WTC11 (cell line): ENCODE measurements at regions not wholly inside any gene's neighbourhood (a gene's known extent, or its start where the extent isn't known, plus 50 kb on each side); places are given as distances from the start of the nearest gene placed in this dataset.

Experiments
- ATAC-seq: fragments of 200-7000 bp; cut with Tn5 transposase; 2 replicates; pipeline ENCODE4 v1.10.0; 2021; ENCODE audit warnings: mild to moderate bottlenecking, moderate library complexity
- CTCF ChIA-PET: fragments of 300-600 bp; sonication (Branson Sonifier 250); formaldehyde crosslinking; loops from one replicate; lab custom pipeline; 2021; ENCODE audit warnings: antibody characterized with exemption; lab: Charles Lee
- POLR2A ChIA-PET: fragments of 350-600 bp; sonication (Branson Sonifier 250); formaldehyde crosslinking; loops from one replicate; lab custom pipeline; 2021; ENCODE audit warnings: antibody characterized with exemption; lab: Charles Lee
- DNase-seq: peaks from one replicate; pipeline ENCODE4 v3.0.0; 2021; ENCODE audit warnings: low spot score
- H3K27ac Mint-ChIP-seq: 2 replicates; pipeline ENCODE4 v1.8.0; 2021; ENCODE audit warnings: mixed read lengths
- H3K27me3 Mint-ChIP-seq: 2 replicates; pipeline ENCODE4 v1.8.0; 2021; ENCODE audit warnings: low read depth, mild to moderate bottlenecking, moderate library complexity, mixed read lengths
- H3K36me3 Mint-ChIP-seq: 2 replicates; pipeline ENCODE4 v1.8.0; 2021; ENCODE audit warnings: mixed read lengths
- H3K4me1 Mint-ChIP-seq: 2 replicates; pipeline ENCODE4 v1.8.0; 2022; ENCODE audit warnings: mixed read lengths
- H3K4me3 Mint-ChIP-seq: 2 replicates; pipeline ENCODE4 v1.8.0; 2021; ENCODE audit warnings: mild to moderate bottlenecking, moderate library complexity, mixed read lengths
- H3K9me3 Mint-ChIP-seq: 2 replicates; pipeline ENCODE4 v1.8.0; 2021; ENCODE audit warnings: mixed read lengths
- CTCF ChIP-seq: fragments of 200-600 bp; IDR thresholded peaks from 2 replicates; pipeline ENCODE4 v1.8.0; 2022; ENCODE audit warnings: antibody characterized with exemption
- GABPB1 ChIP-seq: sonication (generic); formaldehyde crosslinking; IDR thresholded peaks from 2 replicates; pipeline ENCODE4 v1.8.1; 2023; ENCODE audit warnings: mild to moderate bottlenecking, missing genetic modification reagents
- GTF2I ChIP-seq: fragments of 250-450 bp; sonication (Bioruptor Pico); conservative IDR thresholded peaks from 2 replicates; pipeline ENCODE4 v1.4.0; 2021; ENCODE audit warnings: mild to moderate bottlenecking
- MLX ChIP-seq: sonication (generic); formaldehyde crosslinking; IDR thresholded peaks from 2 replicates; pipeline ENCODE4 v1.8.1; 2023; ENCODE audit warnings: mild to moderate bottlenecking, missing genetic modification reagents, moderate library complexity
- NFYB ChIP-seq: sonication (generic); formaldehyde crosslinking; conservative IDR thresholded peaks from 2 replicates; pipeline ENCODE4 v1.8.0; 2022; ENCODE audit warnings: low read depth, missing genetic modification reagents
- NR1H2 ChIP-seq: sonication (generic); formaldehyde crosslinking; IDR thresholded peaks from 2 replicates; pipeline ENCODE4 v1.9.0; 2021; ENCODE audit warnings: mild to moderate bottlenecking, moderate library complexity, missing genetic modification reagents
- NR2C2 ChIP-seq: sonication (generic); formaldehyde crosslinking; IDR thresholded peaks from 2 replicates; pipeline ENCODE4 v1.8.0; 2022; ENCODE audit warnings: mild to moderate bottlenecking, missing genetic modification reagents
- RORB ChIP-seq: fragments of 250-450 bp; sonication (Bioruptor Pico); IDR thresholded peaks from 2 replicates; pipeline ENCODE4 v1.9.0; 2021; ENCODE audit warnings: mild to moderate bottlenecking
- SMAD4 ChIP-seq: sonication (generic); formaldehyde crosslinking; IDR thresholded peaks from 2 replicates; pipeline ENCODE4 v1.8.0; 2022; ENCODE audit warnings: mild to moderate bottlenecking, missing genetic modification reagents
- USF1 ChIP-seq: sonication (generic); formaldehyde crosslinking; IDR thresholded peaks from 2 replicates; pipeline ENCODE4 v1.8.0; 2022; ENCODE audit warnings: mild to moderate bottlenecking, missing genetic modification reagents
- ZBTB43 ChIP-seq: sonication (generic); formaldehyde crosslinking; IDR thresholded peaks from 2 replicates; pipeline ENCODE4 v1.8.1; 2023; ENCODE audit warnings: mild to moderate bottlenecking, missing genetic modification reagents
- ZNF512 ChIP-seq: sonication (generic); formaldehyde crosslinking; IDR thresholded peaks from 2 replicates; pipeline ENCODE4 v1.8.1; 2022; ENCODE audit warnings: missing genetic modification reagents, borderline replicate concordance
- ZNF532 ChIP-seq: fragments of 250-450 bp; sonication (Bioruptor Pico); IDR thresholded peaks from 2 replicates; pipeline ENCODE4 v1.9.0; 2021; ENCODE audit warnings: mild to moderate bottlenecking, borderline replicate concordance

- ATAC-seq (no peak), DNase-seq (no peak)
- no peaks in the 10 kb centered on the region for H3K4me1 Mint-ChIP-seq
- peaks cover 12% of the 10 kb centered on the region for H3K36me3 Mint-ChIP-seq
- H3K27me3 Mint-ChIP-seq: no peaks in the 10 kb centered on the region
- peaks cover 21% of the 10 kb centered on the region for H3K9me3 Mint-ChIP-seq
- no peak overlapping the region for H3K4me3 Mint-ChIP-seq
- H3K27ac Mint-ChIP-seq: no peak overlapping the region
- ChIA-PET CTCF (no interaction called here), POLR2A (no interaction called here)
- no peak for TF ChIP-seq ZBTB43 (CRISPR knock-in tag)
- no peak for TF ChIP-seq GTF2I
These were observed 1334.0 kb upstream of the NRXN1 start for GRCh38 chr2:52365946-52366345.

- DNase-seq: no peak
These were observed 1324.6 kb upstream of the NRXN1 start for GRCh38 chr2:52356556-52356955.

More at GRCh38 chr2:52356556-52356955, 1324.6 kb upstream of the NRXN1 start:
- no peaks in the 10 kb centered on the region for H3K4me1 Mint-ChIP-seq
- H3K9me3 Mint-ChIP-seq: peaks cover 27% of the 10 kb centered on the region
- no peak for TF ChIP-seq SMAD4 (CRISPR knock-in tag)
- TF ChIP-seq NFYB (CRISPR knock-in tag): no peak
- TF ChIP-seq NR2C2 (CRISPR knock-in tag): no peak
- no peak for TF ChIP-seq NR1H2 (CRISPR knock-in tag)
- TF ChIP-seq ZNF512 (CRISPR knock-in tag): no peak
- TF ChIP-seq RORB: no peak
- no peak for TF ChIP-seq CTCF
- no peak for TF ChIP-seq ZNF532
- TF ChIP-seq USF1 (CRISPR knock-in tag): no peak
- TF ChIP-seq MLX (CRISPR knock-in tag): no peak
- TF ChIP-seq GABPB1 (CRISPR knock-in tag): no peak
- TF ChIP-seq, all 79 proteins: peak for 0
- CTCF ChIA-PET: no interaction called here
- Mint-ChIP-seq H3K4me3 (no peak overlapping the region), H3K27ac (no peak overlapping the region), H3K36me3 (peaks cover 21% of the 10 kb centered on the region), H3K27me3 (no peaks in the 10 kb centered on the region)
- POLR2A ChIA-PET: no interaction called here
- no peak for ATAC-seq
